Aorta (tissue), 5 donors: ENCODE measurements at regions not wholly inside any gene's neighbourhood (a gene's known extent, or its start where the extent isn't known, plus 50 kb on each side); places are given as distances from the start of the nearest gene placed in this dataset.
A peak's percentile ranks its signal among the peaks of the same experiment; 100 is the strongest.

Experiments
- ATAC-seq: fragments of 200-7000 bp; cut with Tn5 transposase; one replicate; pipeline ENCODE4 v1.9.1; 2022; ENCODE audit warnings: moderate library complexity; ENCODE audit not compliant: low FRiP score
- DNase-seq, 2 donors: peaks; one replicate each; pipeline ENCODE4 v3.0.0-alpha.2; 2020
- H3K27ac ChIP-seq, 2 donors: one replicate each; pipeline ENCODE4 v1.5.1; 2013; ENCODE audit warnings: low read length in 2 of 2, mild to moderate bottlenecking in 2 of 2, moderate library complexity in 2 of 2, control low read depth in 1 of 2, inconsistent platforms in 1 of 2, low read depth in 1 of 2
- H3K27me3 ChIP-seq, 2 donors: one replicate each; pipeline ENCODE4 v1.6.1; 2013; ENCODE audit warnings: control low read depth in 1 of 2, low read length in 1 of 2, mild to moderate bottlenecking in 1 of 2, moderate library complexity in 1 of 2; ENCODE audit not compliant: insufficient read depth in 2 of 2, control insufficient read depth in 1 of 2
- H3K36me3 ChIP-seq, 2 donors: one replicate each; pipeline ENCODE4 v1.6.1; 2013; ENCODE audit warnings: control low read depth in 1 of 2, low read length in 1 of 2, mild to moderate bottlenecking in 1 of 2; ENCODE audit not compliant: insufficient read depth in 2 of 2, control insufficient read depth in 1 of 2
- H3K4me1 ChIP-seq, 2 donors: one replicate each; pipeline ENCODE4 v1.6.1; 2013; ENCODE audit warnings: low read length in 2 of 2, control low read depth in 1 of 2, mild to moderate bottlenecking in 1 of 2, moderate library complexity in 1 of 2; ENCODE audit not compliant: insufficient read depth in 2 of 2, control insufficient read depth in 1 of 2
- H3K4me3 ChIP-seq, 2 donors: one replicate each; pipeline ENCODE4 v1.5.1; 2013; ENCODE audit warnings: low read length in 2 of 2, control low read depth in 1 of 2, mild to moderate bottlenecking in 1 of 2
- H3K9me3 ChIP-seq: one replicate; pipeline ENCODE4 v1.6.1; 2013; ENCODE audit warnings: mild to moderate bottlenecking, low read length; ENCODE audit not compliant: control insufficient read depth
- WGBS, 2 donors: extraction: QIAGEN DNeasy Blood & Tissue Kit; methylation state at CpG; one replicate each; pipeline ENCODE4 v1.1.7; 2013; 5-methylcytosine and 5-hydroxymethylcytosine counted together
- intact Hi-C, 2 donors: fragments of 100-400 bp; cut with DNase I; formaldehyde crosslinking; loops; one replicate each; pipeline versions ENCODE4 v1.14.2 to v1.15.0; 2022
- donor health status: healthy with polysubstance abuse.
- donor health status: Bipolar disorder and iron deficiency.
- donor health status: DM: no; HTN: no; CAD: no.
- donor health status: DM: no; HTN: no; CAD: no.
- donor health status: DM: yes; HTN: yes; CAD: no.

- no peaks in the 10 kb centered on the region for H3K9me3 ChIP-seq
- WGBS, 2 donors, result 0% methylated on average over 39 of the region's 39 CpGs
- no peaks in the 10 kb centered on the region for H3K27me3 ChIP-seq
- DNase-seq (peak; percentile 88 to 92), ATAC-seq (peak; percentile 92)
- H3K4me1 ChIP-seq, result no peaks in the 10 kb centered on the region
- H3K27ac ChIP-seq, result peak overlapping the region in 1 of 2 donors; percentile 83
- H3K4me3 ChIP-seq, result peak overlapping the region; percentile 91 to 98
- intact Hi-C loops, result loop anchor here (2.0 to 10.0 kb wide), 5 partner anchors 297 to 725 kb away; partner anchors contain the start of gene ZNF184 (in 1 of the 2)
- no peaks in the 10 kb centered on the region for H3K36me3 ChIP-seq
Measured at GRCh38 chr6:27177485-27178406, 69.8 kb upstream of the PRSS16 start.

GRCh38 chr6:27178407-27178730 is 69.1 kb upstream of the PRSS16 start:
- Histone ChIP-seq H3K36me3 (no peaks in the 10 kb centered on the region), H3K27ac (no peak overlapping the region), H3K4me1 (no peaks in the 10 kb centered on the region), H3K9me3 (no peaks in the 10 kb centered on the region), H3K27me3 (no peaks in the 10 kb centered on the region), H3K4me3 (peak overlapping the region; percentile 91 to 98)
- ATAC-seq, result peak; percentile 26
- DNase-seq, result no peak
- intact Hi-C loops, result loop anchor here (5.0 to 10.0 kb wide), 4 partner anchors 296 to 724 kb away; partner anchors contain the start of gene ZNF184 (in 1 of the 2)
- 5 to 6% methylated on average over 21 of the region's 21 CpGs for WGBS, 2 donors

- Histone ChIP-seq H3K36me3 (no peaks in the 10 kb centered on the region), H3K9me3 (no peaks in the 10 kb centered on the region), H3K4me1 (no peaks in the 10 kb centered on the region), H3K4me3 (peak overlapping the region in 1 of 2 donors; percentile 91), H3K27me3 (no peaks in the 10 kb centered on the region), H3K27ac (no peak overlapping the region)
- ATAC-seq, result no peak
- 47% methylated on average over 15 of the region's 15 CpGs for WGBS, 2 donors
- intact Hi-C loops, result loop anchor here (5.0 to 10.0 kb wide), 4 partner anchors 296 to 723 kb away; partner anchors contain the start of gene ZNF184 (in 1 of the 2)
- DNase-seq, result no peak
Measured at GRCh38 chr6:27178860-27179259, 68.6 kb upstream of the PRSS16 start.

GRCh38 chr6:27183060-27183832 is 64.3 kb upstream of the PRSS16 start:
- no peak for ATAC-seq
- Histone ChIP-seq H3K4me3 (no peak overlapping the region), H3K27me3 (no peaks in the 10 kb centered on the region), H3K27ac (no peak overlapping the region), H3K9me3 (no peaks in the 10 kb centered on the region), H3K36me3 (no peaks in the 10 kb centered on the region), H3K4me1 (no peaks in the 10 kb centered on the region)
- 72 to 74% methylated on average over 9 of the region's 9 CpGs for WGBS, 2 donors
- intact Hi-C loops, result loop anchor here in 1 of 2 donors (10.0 kb wide), 1 partner anchor 332 kb away; no protein-coding TSS in a partner anchor
- no peak for DNase-seq

- 13 to 30% methylated on average over 13 of the region's 13 CpGs for WGBS, 2 donors
Measured at GRCh38 chr6:27187231-27188060, 60.1 kb upstream of the PRSS16 start.

DNA sequence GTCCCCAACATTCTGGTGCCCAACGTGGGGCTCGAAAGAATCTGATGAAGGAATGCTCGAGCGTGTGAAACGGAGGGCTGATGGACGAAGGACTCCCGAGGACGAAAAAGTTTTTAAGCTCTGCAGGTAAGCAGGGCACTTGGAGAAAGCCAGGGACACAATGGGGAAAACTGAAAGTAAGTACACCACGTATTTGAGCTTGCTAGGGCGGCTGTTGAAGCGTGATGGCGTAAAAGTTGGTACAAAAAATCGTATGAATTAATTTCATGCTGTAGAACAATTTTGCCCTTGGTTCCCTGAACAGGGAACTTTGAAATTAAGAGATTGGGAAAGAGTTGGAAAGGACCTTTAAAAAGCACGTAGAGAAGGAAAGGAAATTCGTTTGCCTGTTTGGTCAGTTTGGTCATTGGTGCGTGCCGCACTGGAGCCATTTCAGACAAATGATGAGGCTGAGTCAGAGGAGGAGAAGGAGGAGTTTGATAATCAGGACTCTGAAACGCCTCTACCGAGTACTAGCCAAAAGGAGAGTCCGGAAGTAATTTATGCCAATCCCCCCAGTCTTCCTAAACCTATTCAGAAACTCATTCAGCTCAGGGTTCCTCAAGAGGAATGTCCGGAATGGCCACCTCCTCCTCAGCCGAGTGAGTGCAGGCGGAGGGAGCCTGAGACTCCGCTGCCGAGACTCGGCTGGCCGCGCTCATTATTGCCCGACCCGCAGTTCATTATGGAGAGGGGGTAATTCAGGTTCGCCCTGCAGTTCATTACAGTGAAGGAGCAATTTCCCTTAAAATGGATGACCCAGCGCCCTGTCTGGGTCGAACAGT is 59.2 kb upstream of the PRSS16 start:
- H3K27me3 ChIP-seq, result no peaks in the 10 kb centered on the region
- H3K4me1 ChIP-seq, result no peaks in the 10 kb centered on the region
- no peaks in the 10 kb centered on the region for H3K36me3 ChIP-seq
- ATAC-seq (peak; percentile 95), DNase-seq (peak; percentile 68 to 83)
- H3K4me3 ChIP-seq, result peak overlapping the region; percentile 75 to 77
- no peaks in the 10 kb centered on the region for H3K9me3 ChIP-seq
- intact Hi-C loops, result loop anchor here in 1 of 2 donors (5.0 to 10.0 kb wide), 2 partner anchors 327 to 709 kb away; no protein-coding TSS in a partner anchor
- 0% methylated on average over 33 of the region's 33 CpGs for WGBS, 2 donors
- peak overlapping the region; percentile 52 to 67 for H3K27ac ChIP-seq

More at GRCh38 chr6:27187231-27188060, 60.1 kb upstream of the PRSS16 start:
- no peaks in the 10 kb centered on the region for H3K27me3 ChIP-seq
- intact Hi-C loops, result loop anchor here in 1 of 2 donors (5.0 to 10.0 kb wide), 2 partner anchors 327 to 710 kb away; no protein-coding TSS in a partner anchor
- DNase-seq, result no peak
- H3K27ac ChIP-seq, result peak overlapping the region; percentile 52 to 67
- H3K4me3 ChIP-seq, result peak overlapping the region; percentile 75 to 77
- H3K4me1 ChIP-seq, result no peaks in the 10 kb centered on the region
- no peak for ATAC-seq
- H3K9me3 ChIP-seq, result no peaks in the 10 kb centered on the region
- H3K36me3 ChIP-seq, result no peaks in the 10 kb centered on the region

- DNase-seq, result peak in 1 of 2 donors; percentile 62
- H3K27me3 ChIP-seq, result no peaks in the 10 kb centered on the region
- WGBS, 2 donors, result 16 to 18% methylated on average over 10 of the region's 10 CpGs
- intact Hi-C loops, result loop anchor here in 1 of 2 donors (5.0 to 10.0 kb wide), 2 partner anchors 326 to 708 kb away; no protein-coding TSS in a partner anchor
- no peaks in the 10 kb centered on the region for H3K4me1 ChIP-seq
- H3K27ac ChIP-seq, result peak overlapping the region in 1 of 2 donors; percentile 7
- peak overlapping the region; percentile 75 to 77 for H3K4me3 ChIP-seq
- ATAC-seq, result peak; percentile 94
- H3K36me3 ChIP-seq, result no peaks in the 10 kb centered on the region
- no peaks in the 10 kb centered on the region for H3K9me3 ChIP-seq
Measured at GRCh38 chr6:27188885-27189418, 58.5 kb upstream of the PRSS16 start.
